Thyroid gland (tissue), 4 donors: ENCODE measurements at regions not wholly inside any gene's neighbourhood (a gene's known extent, or its start where the extent isn't known, plus 50 kb on each side); places are given as distances from the start of the nearest gene placed in this dataset.

ENCODE experiments used
- DNase-seq, 2 donors: peaks; one replicate each; pipeline ENCODE4 v3.0.0-alpha.2; 2019
- H3K27ac ChIP-seq, 3 donors: fragments of 200-600 bp; sonication (generic); 1 replicate in 2 of 3; 2 replicates in 1 of 3; pipeline ENCODE4 v1.5.1; 2016 to 2019; ENCODE audit warnings: mild to moderate bottlenecking in 1 of 3, moderate library complexity in 1 of 3
- H3K27me3 ChIP-seq: fragments of 200-600 bp; sonication (generic); one replicate; pipeline ENCODE4 v1.5.1; 2019
- H3K36me3 ChIP-seq, 2 donors: fragments of 200-600 bp; sonication (generic); one replicate each; pipeline ENCODE4 v1.5.1; 2016 to 2019
- H3K4me1 ChIP-seq, 2 donors: fragments of 200-600 bp; sonication (generic); one replicate each; pipeline ENCODE4 v1.5.1; 2017 to 2019
- H3K4me3 ChIP-seq, 3 donors: fragments of 200-600 bp; sonication (generic); replicated peaks in 1 of 3; 1 replicate in 2 of 3; 2 replicates in 1 of 3; pipeline ENCODE4 v1.5.1; 2016; ENCODE audit warnings: mild to moderate bottlenecking in 1 of 3
- H3K9me3 ChIP-seq: fragments of 200-600 bp; sonication (generic); one replicate; pipeline ENCODE4 v1.5.1; 2017
- CTCF ChIP-seq, 6 experiments: fragments of 200-600 bp in 3 of 6; fragments of 450-650 bp in 3 of 6; sonication (generic) in 3 of 6; IDR thresholded peaks; one replicate each; pipeline ENCODE4 v1.5.1; 2016 to 2019; ENCODE audit warnings: antibody characterized with exemption in 6 of 6, mild to moderate bottlenecking in 2 of 6, inconsistent platforms in 1 of 6, moderate library complexity in 1 of 6
- POLR2A ChIP-seq, 2 donors: fragments of 450-650 bp; IDR thresholded peaks; one replicate each; pipeline ENCODE4 v1.6.1; 2017; ENCODE audit warnings: antibody characterized with exemption in 2 of 2, mild to moderate bottlenecking in 2 of 2, moderate library complexity in 1 of 2
- WGBS, 2 donors: methylation state at CpG; one replicate each; pipeline ENCODE4 v1.1.5; 2017; 5-methylcytosine and 5-hydroxymethylcytosine counted together
- intact Hi-C: fragments of 100-400 bp; cut with DNase I; formaldehyde crosslinking; loops from one replicate; pipeline ENCODE4 v1.15.1; 2023

- Histone ChIP-seq H3K36me3 (no peaks in the 10 kb centered on the region), H3K4me1 (peaks cover 0 to 21% of the 10 kb centered on the region in 2 donors), H3K9me3 (no peaks in the 10 kb centered on the region), H3K27me3 (no peaks in the 10 kb centered on the region), H3K4me3 (no peak overlapping the region), H3K27ac (no peak overlapping the region)
- intact Hi-C loops = no loop called here
- no peak for DNase-seq
- TF ChIP-seq CTCF (IDR thresholded peaks at IDR 0.05) = no peak
- TF ChIP-seq POLR2A (IDR thresholded peaks at IDR 0.05) = no peak
Observed at GRCh38 chr9:38133595-38133994, 64.6 kb upstream of the SHB start.

GRCh38 chr9:38132956-38133355, 63.9 kb upstream of the SHB start:
- no peak for TF ChIP-seq POLR2A (IDR thresholded peaks at IDR 0.05)
- TF ChIP-seq CTCF (IDR thresholded peaks at IDR 0.05) = no peak

GRCh38 chr9:38131729-38132128, 62.7 kb upstream of the SHB start:
- Histone ChIP-seq H3K4me3 (no peak overlapping the region), H3K36me3 (no peaks in the 10 kb centered on the region), H3K27me3 (no peaks in the 10 kb centered on the region), H3K4me1 (peaks cover 0 to 16% of the 10 kb centered on the region in 2 donors), H3K9me3 (no peaks in the 10 kb centered on the region), H3K27ac (no peak overlapping the region)
- intact Hi-C loops = no loop called here
- TF ChIP-seq POLR2A (IDR thresholded peaks at IDR 0.05) = no peak
- TF ChIP-seq CTCF (IDR thresholded peaks at IDR 0.05) = no peak
- 96 to 98% methylated on average over 8 of the region's 8 CpGs for WGBS, 2 donors
- DNase-seq = no peak

More at GRCh38 chr9:38132956-38133355, 63.9 kb upstream of the SHB start:
- DNase-seq = no peak
- Histone ChIP-seq H3K4me1 (peaks cover 0 to 19% of the 10 kb centered on the region in 2 donors), H3K9me3 (no peaks in the 10 kb centered on the region), H3K27me3 (no peaks in the 10 kb centered on the region), H3K4me3 (no peak overlapping the region), H3K27ac (no peak overlapping the region), H3K36me3 (no peaks in the 10 kb centered on the region)
- WGBS, 2 donors = 92 to 93% methylated on average over 5 of the region's 5 CpGs
- intact Hi-C loops = no loop called here

- H3K27ac ChIP-seq = no peak overlapping the region
- intact Hi-C loops = no loop called here
Observed at GRCh38 chr9:38130724-38131123, 61.7 kb upstream of the SHB start.

GRCh38 chr9:38129366-38129765, 60.3 kb upstream of the SHB start:
- no peak overlapping the region for H3K4me3 ChIP-seq
- 88 to 92% methylated on average over 6 of the region's 6 CpGs for WGBS, 2 donors
- no peaks in the 10 kb centered on the region for H3K36me3 ChIP-seq
- H3K27me3 ChIP-seq = no peaks in the 10 kb centered on the region
- H3K4me1 ChIP-seq = peaks cover 0 to 16% of the 10 kb centered on the region in 2 donors
- H3K9me3 ChIP-seq = no peaks in the 10 kb centered on the region
- no peak for TF ChIP-seq CTCF (IDR thresholded peaks at IDR 0.05)
- TF ChIP-seq POLR2A (IDR thresholded peaks at IDR 0.05) = no peak
- no peak overlapping the region for H3K27ac ChIP-seq
- no peak for DNase-seq
- intact Hi-C loops = no loop called here

More at GRCh38 chr9:38130724-38131123, 61.7 kb upstream of the SHB start:
- H3K27me3 ChIP-seq = no peaks in the 10 kb centered on the region
- TF ChIP-seq CTCF (IDR thresholded peaks at IDR 0.05) (no peak), POLR2A (IDR thresholded peaks at IDR 0.05) (no peak)
- H3K4me1 ChIP-seq = peaks cover 0 to 16% of the 10 kb centered on the region in 2 donors
- no peaks in the 10 kb centered on the region for H3K9me3 ChIP-seq
- H3K4me3 ChIP-seq = no peak overlapping the region
- H3K36me3 ChIP-seq = no peaks in the 10 kb centered on the region
- DNase-seq = peak; percentile 9 to 17
- WGBS, 2 donors = 47 to 73% methylated on average over 5 of the region's 5 CpGs
